Activated naive CD4-positive, alpha-beta T cell treated with anti-CD3 and anti-CD28 coated beads, Interleukin-2, amount 10 ng/mL, durations not matched to agents 7 days and 5 days (primary cell): ENCODE measurements at regions not wholly inside any gene's neighbourhood (a gene's known extent, or its start where the extent isn't known, plus 50 kb on each side); places are given as distances from the start of the nearest gene placed in this dataset.
"Not testable (repeated sequence)": the region's sequence is repeated elsewhere in the genome, so short reads cannot be mapped to it uniquely, and the experiment has no call there.

ENCODE experiments used
- CTCF ChIA-PET: fragments of 350-600 bp; sonication (Branson Sonifier 250); formaldehyde crosslinking; loops from one replicate; lab custom pipeline; 2021; ENCODE audit warnings: antibody characterized with exemption; lab: Charles Lee
- DNase-seq: peaks from one replicate; pipeline ENCODE4 v3.0.0-alpha.2; 2020
- H3K27ac Mint-ChIP-seq: one replicate; pipeline ENCODE4 v1.8.0; 2021; ENCODE audit warnings: mild to moderate bottlenecking, moderate library complexity, mixed read lengths
- H3K27me3 Mint-ChIP-seq: one replicate; pipeline ENCODE4 v1.8.0; 2021; ENCODE audit warnings: mild to moderate bottlenecking, mixed read lengths
- H3K36me3 Mint-ChIP-seq: one replicate; pipeline ENCODE4 v1.8.0; 2021; ENCODE audit warnings: mixed read lengths
- H3K4me1 Mint-ChIP-seq: one replicate; pipeline ENCODE4 v1.8.0; 2021; ENCODE audit warnings: mixed read lengths
- H3K4me3 Mint-ChIP-seq: one replicate; pipeline ENCODE4 v1.8.0; 2021; ENCODE audit warnings: mild to moderate bottlenecking, moderate library complexity, mixed read lengths
- H3K9me3 Mint-ChIP-seq: one replicate; pipeline ENCODE4 v1.8.0; 2021; ENCODE audit warnings: mixed read lengths

DNA sequence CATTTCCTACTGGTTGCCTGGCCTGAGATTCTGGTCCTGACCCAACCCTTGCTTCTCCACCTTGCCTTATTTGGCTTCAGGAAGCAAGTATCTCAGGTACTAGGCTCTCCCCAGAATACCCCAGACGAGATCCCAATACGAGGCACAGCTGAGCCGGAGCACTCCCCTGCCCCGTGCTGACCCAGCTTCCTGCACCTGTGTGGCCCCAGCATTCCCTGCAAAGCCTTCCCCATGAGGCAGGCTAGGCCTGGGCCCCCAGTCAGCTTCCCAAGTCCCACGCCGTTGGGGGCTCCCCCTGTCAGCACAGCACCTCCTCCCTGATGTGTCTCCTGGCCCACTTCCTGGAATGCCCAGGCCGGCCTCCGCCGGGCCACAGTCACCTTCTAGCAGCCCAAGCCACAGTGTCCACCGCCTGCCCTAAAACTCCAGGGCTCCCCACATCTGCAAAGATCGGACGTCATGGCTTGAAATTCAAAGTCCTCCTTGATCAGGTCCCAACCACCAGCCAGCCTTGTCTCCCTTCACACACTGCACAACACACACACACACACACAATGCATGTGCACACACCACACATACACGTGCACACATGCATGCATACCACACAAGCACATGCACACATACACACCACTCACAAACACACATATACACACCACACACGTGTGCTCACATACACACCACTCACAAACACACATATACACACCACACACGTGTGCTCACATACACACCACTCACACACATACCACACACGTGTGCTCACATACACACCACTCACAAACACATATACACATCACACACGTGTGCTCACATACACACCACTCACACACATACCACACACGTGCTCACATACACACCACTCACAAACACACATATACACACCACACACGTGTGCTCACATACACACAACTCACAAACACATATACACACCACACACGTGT, 78.9 kb upstream of the FOXK1 start:
- CTCF ChIA-PET: interaction anchor here (1.1 kb wide), 1 partner anchor 9 kb away, joined by 4 read pairs; no protein-coding TSS in a partner anchor
- Mint-ChIP-seq H3K9me3 (peaks cover 2% of the 10 kb centered on the region), H3K36me3 (no peaks in the 10 kb centered on the region), H3K4me1 (no peaks in the 10 kb centered on the region), H3K4me3 (no peak overlapping the region), H3K27ac (no peak overlapping the region), H3K27me3 (peaks cover 8% of the 10 kb centered on the region)
- no peak for DNase-seq

DNA sequence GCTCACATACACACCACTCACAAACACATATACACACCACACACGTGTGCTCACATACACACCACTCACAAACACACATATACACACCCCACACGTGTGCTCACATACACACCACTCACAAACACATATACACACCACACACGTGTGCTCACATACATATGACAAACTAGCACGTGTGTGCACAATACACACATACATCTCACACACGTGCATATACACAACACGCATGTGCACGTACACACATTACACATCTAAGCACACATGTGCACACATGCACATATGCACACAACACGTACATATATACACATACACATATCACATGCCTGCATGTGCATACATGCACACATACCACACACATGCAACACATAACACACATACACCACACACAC, 78.3 kb upstream of the FOXK1 start:
- CTCF ChIA-PET: no interaction called here
- Mint-ChIP-seq H3K36me3 (no peaks in the 10 kb centered on the region), H3K9me3 (peaks cover 2% of the 10 kb centered on the region), H3K4me3 (no peak overlapping the region), H3K4me1 (no peaks in the 10 kb centered on the region), H3K27ac (no peak overlapping the region), H3K27me3 (peaks cover 8% of the 10 kb centered on the region)
- no peak for DNase-seq

DNA sequence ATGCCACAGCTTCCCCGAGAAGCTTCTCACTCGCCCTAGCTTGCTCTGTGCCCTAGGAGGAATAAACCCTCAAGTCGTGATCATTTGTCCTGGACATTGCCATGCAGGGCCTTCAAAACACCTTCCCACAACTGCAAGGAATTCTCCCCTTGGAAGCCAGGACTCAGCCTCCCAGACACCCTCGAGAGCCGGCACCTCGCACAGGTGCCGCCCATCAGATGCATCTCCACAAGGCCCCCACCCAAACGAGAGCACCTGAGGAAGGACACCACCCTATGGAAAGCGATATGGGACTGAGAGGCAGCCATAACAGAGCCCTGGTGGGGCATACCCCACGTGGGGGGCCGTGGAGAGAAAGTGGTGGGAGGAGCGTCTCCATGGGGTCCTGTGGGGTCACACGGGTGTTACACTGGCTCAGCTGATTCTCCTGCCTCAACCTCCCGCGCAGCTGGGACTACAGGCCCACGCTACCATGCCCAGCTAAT, 77.6 kb upstream of the FOXK1 start:
- CTCF ChIA-PET: no interaction called here
- H3K4me3 Mint-ChIP-seq: no peak overlapping the region
- peaks cover 2% of the 10 kb centered on the region for H3K9me3 Mint-ChIP-seq
- H3K4me1 Mint-ChIP-seq: no peaks in the 10 kb centered on the region
- no peak for DNase-seq
- H3K27me3 Mint-ChIP-seq: peaks cover 8% of the 10 kb centered on the region
- H3K36me3 Mint-ChIP-seq: no peaks in the 10 kb centered on the region
- H3K27ac Mint-ChIP-seq: no peak overlapping the region

DNA sequence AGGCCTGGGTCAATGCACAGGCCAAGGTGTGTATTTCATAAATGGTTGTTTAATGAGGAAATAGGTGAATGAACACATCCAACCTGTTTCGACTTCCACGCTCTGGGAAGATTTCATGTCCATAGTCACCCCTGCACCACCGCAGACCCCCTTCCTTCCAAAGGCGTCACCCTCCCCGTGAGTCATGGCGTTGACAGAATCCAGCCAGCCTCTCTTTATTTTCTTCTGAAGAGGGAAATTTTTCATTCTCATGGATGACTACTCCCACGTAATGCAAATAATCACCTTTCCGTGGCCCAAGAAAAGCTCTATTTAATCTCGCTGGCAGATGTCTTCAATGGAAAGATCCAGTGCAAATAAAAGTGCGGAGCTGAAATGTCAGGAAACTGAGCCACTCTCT, 75.3 kb upstream of the FOXK1 start:
- Mint-ChIP-seq H3K4me3 (no peak overlapping the region), H3K27ac (no peak overlapping the region), H3K36me3 (no peaks in the 10 kb centered on the region), H3K9me3 (peaks cover 2% of the 10 kb centered on the region), H3K27me3 (peaks cover 4% of the 10 kb centered on the region), H3K4me1 (no peaks in the 10 kb centered on the region)
- CTCF ChIA-PET: interaction anchor here (0.7 to 1.0 kb wide), 2 partner anchors 118 to 142 kb away, joined by 3 read pairs; no protein-coding TSS in a partner anchor
- no peak for DNase-seq

DNA sequence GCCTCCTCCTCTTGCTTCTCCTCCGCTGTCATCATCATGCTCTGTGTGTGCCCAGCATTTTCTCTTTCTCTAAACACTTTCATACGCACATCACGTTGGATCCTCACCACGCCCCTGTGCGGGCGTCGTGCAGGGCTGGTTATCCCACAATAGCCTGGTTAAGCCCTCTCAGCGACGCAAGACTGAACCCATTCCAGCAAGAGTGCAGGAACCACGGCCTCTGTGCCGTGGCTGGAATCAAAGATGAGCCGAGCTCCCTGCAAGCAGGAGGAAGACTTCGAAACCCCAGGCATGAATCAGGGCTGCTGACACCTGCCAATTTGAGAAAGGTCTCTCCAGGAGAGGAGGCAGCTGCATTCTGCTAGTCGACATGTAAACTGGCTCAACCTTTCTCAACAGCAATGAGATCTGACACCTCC, 74.8 kb upstream of the FOXK1 start:
- no peaks in the 10 kb centered on the region for H3K36me3 Mint-ChIP-seq
- peaks cover 2% of the 10 kb centered on the region for H3K4me1 Mint-ChIP-seq
- H3K27me3 Mint-ChIP-seq: peaks cover 4% of the 10 kb centered on the region
- H3K27ac Mint-ChIP-seq: no peak overlapping the region
- CTCF ChIA-PET: interaction anchor here (0.7 to 1.0 kb wide), 2 partner anchors 118 to 142 kb away, joined by 3 read pairs; no protein-coding TSS in a partner anchor
- H3K4me3 Mint-ChIP-seq: no peak overlapping the region
- DNase-seq: no peak
- H3K9me3 Mint-ChIP-seq: peaks cover 2% of the 10 kb centered on the region

DNA sequence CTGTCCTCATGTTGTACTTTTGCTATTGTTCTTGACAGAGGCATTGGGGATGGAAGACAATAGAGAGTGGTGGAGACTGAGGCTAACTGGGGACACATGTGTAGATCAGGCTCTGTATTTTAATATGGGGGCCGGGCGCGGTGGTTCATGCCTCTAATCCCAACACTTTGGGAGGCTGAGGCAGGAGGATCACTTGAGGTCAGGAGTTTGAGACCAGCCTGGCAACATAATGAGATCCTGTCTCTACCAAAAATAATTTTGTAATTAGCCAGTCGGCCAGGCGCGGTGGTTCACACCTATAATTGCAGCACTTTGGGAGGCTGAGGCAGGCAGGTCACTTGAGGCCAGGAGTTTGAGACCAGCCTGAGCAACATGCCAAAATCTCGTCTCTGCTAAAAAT, 72.5 kb upstream of the FOXK1 start:
- H3K4me3 Mint-ChIP-seq, DNase-seq, H3K9me3 Mint-ChIP-seq, H3K27me3 Mint-ChIP-seq, H3K27ac Mint-ChIP-seq, H3K36me3 Mint-ChIP-seq: not testable (repeated sequence)
- peaks cover 16% of the 10 kb centered on the region for H3K4me1 Mint-ChIP-seq
- CTCF ChIA-PET: interaction anchor here (0.7 kb wide), 1 partner anchor 146 kb away, joined by 3 read pairs; no protein-coding TSS in a partner anchor

DNA sequence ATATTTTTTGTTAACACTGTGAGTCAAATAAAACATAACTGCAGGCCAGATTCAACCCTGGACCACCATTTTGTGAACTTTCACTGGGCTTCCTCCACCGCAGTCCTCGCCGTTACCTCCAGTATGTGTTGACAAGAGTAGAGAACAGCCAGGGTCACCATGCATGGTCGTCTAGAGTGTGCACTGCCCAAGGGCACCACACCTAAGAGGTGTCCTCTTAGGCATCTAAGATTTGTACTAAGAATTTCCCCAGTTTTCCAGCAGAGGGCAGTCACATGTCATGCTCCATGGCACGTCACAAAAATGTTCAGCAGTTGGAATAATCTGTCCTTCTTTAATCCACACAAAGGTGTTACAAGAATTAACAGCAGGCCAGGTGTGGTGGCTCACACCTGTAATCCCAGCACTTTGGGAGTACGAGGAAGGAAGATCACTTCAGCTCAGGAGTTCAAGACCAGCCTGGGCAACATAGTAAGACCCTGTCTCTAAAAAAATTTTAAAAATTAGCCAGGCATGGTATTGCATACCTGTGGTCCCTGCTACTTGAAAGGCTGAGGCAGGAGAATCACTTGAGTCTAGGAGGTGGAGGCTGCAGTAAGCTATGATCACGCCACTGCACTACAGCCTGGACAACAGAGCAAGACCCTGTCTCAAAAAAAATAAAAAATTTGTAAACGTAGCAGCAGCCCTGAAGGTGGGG, 71.2 kb upstream of the FOXK1 start:
- Mint-ChIP-seq H3K27ac (no peak overlapping the region), H3K9me3 (no peaks in the 10 kb centered on the region), H3K4me3 (no peak overlapping the region), H3K36me3 (no peaks in the 10 kb centered on the region), H3K4me1 (peaks cover 16% of the 10 kb centered on the region), H3K27me3 (no peaks in the 10 kb centered on the region)
- peak; percentile 63 for DNase-seq
- CTCF ChIA-PET: interaction anchor here (1.3 to 1.5 kb wide), 2 partner anchors 114 to 135 kb away, joined by 3 to 4 read pairs; no protein-coding TSS in a partner anchor

DNA sequence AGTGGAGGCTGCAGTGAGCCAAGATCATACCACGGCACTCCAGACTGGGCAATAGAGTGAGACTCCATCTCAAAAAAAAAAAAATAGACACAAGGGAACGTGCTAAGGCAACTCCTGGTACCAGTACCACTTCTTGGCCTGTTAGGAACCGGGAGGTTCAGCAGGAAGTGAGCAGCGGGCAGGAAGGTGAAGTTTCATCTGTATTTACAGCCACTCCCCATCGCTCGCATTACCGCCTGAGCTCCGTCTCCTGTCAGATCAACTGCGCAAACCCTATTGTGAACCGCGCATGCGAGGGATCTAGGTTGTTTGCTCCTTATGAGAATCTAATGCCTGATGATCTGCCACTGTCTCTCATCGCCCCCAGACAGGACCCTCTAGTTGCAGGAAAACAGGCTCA, 69.9 kb upstream of the FOXK1 start:
- DNase-seq: no peak
- Mint-ChIP-seq H3K27me3 (no peaks in the 10 kb centered on the region), H3K27ac (no peak overlapping the region), H3K4me1 (peaks cover 16% of the 10 kb centered on the region), H3K36me3 (no peaks in the 10 kb centered on the region), H3K4me3 (no peak overlapping the region), H3K9me3 (no peaks in the 10 kb centered on the region)
- CTCF ChIA-PET: interaction anchor here (0.8 to 1.5 kb wide), 4 partner anchors 9 to 134 kb away, joined by 3 to 4 read pairs (median 4); no protein-coding TSS in a partner anchor

DNA sequence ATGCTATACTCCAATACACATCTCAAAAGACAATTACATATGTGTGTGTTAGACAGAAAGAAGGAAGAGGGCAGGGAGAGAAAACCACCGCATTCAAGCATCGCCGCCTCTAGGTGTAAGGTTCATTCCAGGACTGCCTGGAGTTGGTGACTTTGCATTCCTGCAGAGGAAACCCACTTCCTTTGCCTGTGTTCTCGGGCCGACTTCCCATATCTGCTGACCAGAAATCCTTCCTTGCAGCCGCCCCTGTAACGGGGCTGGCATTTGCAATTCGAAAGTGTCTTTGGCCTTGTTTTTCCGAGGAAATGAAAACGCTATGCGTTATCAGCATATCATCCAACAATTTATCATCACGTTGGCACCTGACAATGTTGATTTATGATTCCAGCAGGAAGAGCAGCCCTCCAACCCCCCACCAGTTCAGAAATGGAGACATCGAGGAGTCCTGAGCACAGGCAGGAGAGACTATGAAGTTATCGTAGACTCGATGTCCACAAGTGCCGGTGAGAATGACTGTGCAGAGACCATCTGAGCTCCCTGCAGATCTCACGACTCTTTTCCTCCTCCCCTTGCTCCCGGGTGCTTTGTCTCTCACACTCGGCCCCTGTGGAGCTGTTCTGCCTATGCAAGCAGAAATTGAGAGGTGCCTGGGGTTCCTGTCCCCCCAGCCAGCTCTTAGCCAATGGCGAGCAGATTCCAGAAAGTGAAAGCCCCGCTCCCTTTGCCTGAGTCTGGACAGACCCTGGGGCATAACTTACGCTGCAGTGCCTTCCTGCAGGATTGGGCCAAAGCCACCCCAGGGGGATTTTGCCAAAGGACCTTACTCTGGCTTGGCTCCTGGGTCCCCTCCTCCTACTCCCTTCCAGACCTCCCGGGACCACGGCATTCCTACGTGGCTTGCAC, 68.9 kb upstream of the FOXK1 start:
- H3K4me3 Mint-ChIP-seq: peak overlapping the region; percentile 52
- H3K9me3 Mint-ChIP-seq: no peaks in the 10 kb centered on the region
- CTCF ChIA-PET: interaction anchor here (0.8 to 1.5 kb wide), 3 partner anchors 10 to 142 kb away, joined by 3 to 9 read pairs (median 4); no protein-coding TSS in a partner anchor
- H3K27me3 Mint-ChIP-seq: no peaks in the 10 kb centered on the region
- no peak overlapping the region for H3K27ac Mint-ChIP-seq
- H3K4me1 Mint-ChIP-seq: peaks cover 16% of the 10 kb centered on the region
- H3K36me3 Mint-ChIP-seq: no peaks in the 10 kb centered on the region
- peak; percentile 23 for DNase-seq

DNA sequence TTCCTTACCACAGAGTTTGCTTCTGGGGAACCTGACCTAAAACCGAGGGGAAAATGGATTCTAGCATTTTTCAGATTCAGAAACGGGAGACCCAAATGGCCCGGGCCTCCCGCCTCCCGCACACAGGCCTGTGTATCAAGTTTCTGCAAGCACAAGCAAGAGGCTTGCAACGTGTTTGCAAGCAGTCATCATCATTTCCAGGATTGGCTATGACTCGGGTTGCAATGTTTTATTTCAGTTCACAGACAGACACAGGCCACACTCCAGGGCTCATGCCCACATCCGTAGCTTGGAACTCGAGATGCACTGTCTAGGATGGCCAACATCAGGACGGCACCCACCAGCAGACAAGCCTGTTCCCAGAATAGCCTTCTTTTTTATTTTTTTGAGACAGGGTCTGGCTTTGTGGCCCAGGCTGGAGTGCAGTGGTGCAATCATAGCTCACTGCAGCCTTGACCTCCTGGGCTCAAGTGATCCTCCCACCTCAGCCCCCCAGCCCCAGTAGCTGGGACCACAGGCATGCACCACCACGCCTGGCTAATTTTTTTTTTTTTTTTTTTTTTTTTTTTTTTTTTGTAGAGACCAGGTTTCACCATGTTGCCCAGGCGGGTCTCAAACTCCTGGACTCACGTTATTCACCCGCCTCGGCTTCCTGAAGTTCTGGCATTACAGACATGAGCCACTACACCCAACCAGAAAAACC, 68.1 kb upstream of the FOXK1 start:
- Mint-ChIP-seq H3K36me3 (no peaks in the 10 kb centered on the region), H3K27ac (no peak overlapping the region), H3K4me1 (peaks cover 17% of the 10 kb centered on the region), H3K27me3 (no peaks in the 10 kb centered on the region), H3K4me3 (no peak overlapping the region), H3K9me3 (no peaks in the 10 kb centered on the region)
- CTCF ChIA-PET: interaction anchor here (1.5 kb wide), 1 partner anchor 141 kb away, joined by 9 read pairs; no protein-coding TSS in a partner anchor
- no peak for DNase-seq

DNA sequence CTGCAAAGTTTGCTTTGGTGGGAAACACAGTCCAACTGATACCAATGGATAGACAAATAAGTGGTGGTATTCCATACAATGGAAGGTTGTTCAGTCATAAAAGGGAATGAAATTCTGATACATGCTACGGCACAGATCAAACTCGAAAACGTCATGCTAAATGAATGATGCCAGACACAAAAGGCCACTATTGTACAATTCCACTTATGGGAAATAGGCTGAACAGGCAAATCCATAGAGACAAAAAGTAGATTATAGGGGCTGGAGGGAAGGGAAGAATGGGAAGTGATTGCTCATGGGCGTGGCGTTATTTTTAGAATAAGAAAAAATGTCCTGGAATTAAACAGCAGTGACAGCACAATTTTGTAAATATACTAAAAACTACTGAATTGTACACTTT, 66.0 kb upstream of the FOXK1 start:
- peaks cover 37% of the 10 kb centered on the region for H3K4me1 Mint-ChIP-seq
- peaks cover under 1% of the 10 kb centered on the region for H3K9me3 Mint-ChIP-seq
- H3K27ac Mint-ChIP-seq: no peak overlapping the region
- no peak overlapping the region for H3K4me3 Mint-ChIP-seq
- no peaks in the 10 kb centered on the region for H3K36me3 Mint-ChIP-seq
- CTCF ChIA-PET: no interaction called here
- no peak for DNase-seq
- H3K27me3 Mint-ChIP-seq: no peaks in the 10 kb centered on the region

DNA sequence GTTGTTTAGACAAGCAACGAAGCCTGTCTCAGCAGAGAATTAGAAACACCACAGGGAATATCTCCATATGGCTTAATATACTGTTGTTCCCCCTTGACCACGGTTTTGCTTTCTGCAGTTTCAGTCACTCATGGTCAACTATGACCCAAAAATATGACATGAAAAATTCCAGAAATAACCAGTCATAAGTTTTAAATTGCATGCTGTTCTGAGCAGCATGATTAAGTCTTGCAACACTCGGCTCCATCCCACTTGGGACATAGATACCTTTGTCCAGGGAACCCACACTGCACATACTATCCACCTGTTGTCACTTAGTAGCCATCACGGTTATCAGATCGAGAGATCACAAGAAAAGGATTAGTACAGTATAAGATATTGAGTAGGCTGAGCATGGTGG, 60.7 kb upstream of the FOXK1 start:
- Mint-ChIP-seq H3K4me1 (peaks cover 24% of the 10 kb centered on the region), H3K27ac (no peak overlapping the region)
- CTCF ChIA-PET: no interaction called here

DNA sequence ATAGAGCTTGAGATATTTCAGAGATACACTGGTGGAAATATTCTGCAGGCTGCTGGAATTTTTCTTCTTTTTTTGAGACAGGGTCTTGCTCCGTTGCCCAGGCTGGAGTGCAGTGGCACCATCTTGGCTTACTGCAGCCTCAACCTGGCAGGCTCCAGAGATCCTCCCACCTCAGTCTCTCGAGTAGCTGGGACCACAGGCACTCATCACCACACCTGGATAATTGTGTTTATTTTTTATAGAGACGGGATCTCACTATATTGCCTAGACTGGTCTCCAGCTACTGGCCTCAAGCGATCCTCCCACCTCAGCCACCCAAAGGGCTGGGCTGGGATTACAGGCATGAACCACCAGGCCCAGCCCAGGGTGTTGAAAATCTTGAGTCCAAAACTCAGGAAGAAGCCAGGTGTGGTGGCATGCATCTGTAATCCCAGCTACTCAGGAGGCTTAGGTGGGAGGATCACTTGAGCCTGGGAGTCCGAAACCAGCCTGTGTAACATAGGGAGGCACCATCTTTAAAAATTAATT, 55.7 kb upstream of the FOXK1 start:
- DNase-seq: no peak
- Mint-ChIP-seq H3K27ac (no peak overlapping the region), H3K36me3 (peaks cover 5% of the 10 kb centered on the region), H3K9me3 (peaks cover 12% of the 10 kb centered on the region), H3K4me3 (no peak overlapping the region), H3K4me1 (peaks cover 1% of the 10 kb centered on the region), H3K27me3 (peaks cover 11% of the 10 kb centered on the region)
- CTCF ChIA-PET: interaction anchor here (1.1 kb wide), 1 partner anchor 15 kb away, joined by 3 read pairs; no protein-coding TSS in a partner anchor

More for the DNA sequence above, 60.7 kb upstream of the FOXK1 start:
- no peak for DNase-seq
- H3K27me3 Mint-ChIP-seq: peaks cover 4% of the 10 kb centered on the region
- H3K4me3 Mint-ChIP-seq: no peak overlapping the region
- peaks cover 15% of the 10 kb centered on the region for H3K9me3 Mint-ChIP-seq
- H3K36me3 Mint-ChIP-seq: peaks cover 5% of the 10 kb centered on the region
